ENCODE measurements at regions not wholly inside any gene's neighbourhood (a gene's known extent, or its start where the extent isn't known, plus 50 kb on each side); places are given as distances from the start of the nearest gene placed in this dataset.
A peak's percentile ranks its signal among the peaks of the same experiment; 100 is the strongest.

GRCh38 chr2:51516667-51517066 is 484.7 kb upstream of the NRXN1 start:
- H3K4me3 ChIP-seq (replicated peaks; ENCODE audit: low read depth, low read length) = no peak overlapping the region
- DNase-seq (ENCODE audit: low read depth) = peak; percentile 1
- TF ChIP-seq, protein P1, sequence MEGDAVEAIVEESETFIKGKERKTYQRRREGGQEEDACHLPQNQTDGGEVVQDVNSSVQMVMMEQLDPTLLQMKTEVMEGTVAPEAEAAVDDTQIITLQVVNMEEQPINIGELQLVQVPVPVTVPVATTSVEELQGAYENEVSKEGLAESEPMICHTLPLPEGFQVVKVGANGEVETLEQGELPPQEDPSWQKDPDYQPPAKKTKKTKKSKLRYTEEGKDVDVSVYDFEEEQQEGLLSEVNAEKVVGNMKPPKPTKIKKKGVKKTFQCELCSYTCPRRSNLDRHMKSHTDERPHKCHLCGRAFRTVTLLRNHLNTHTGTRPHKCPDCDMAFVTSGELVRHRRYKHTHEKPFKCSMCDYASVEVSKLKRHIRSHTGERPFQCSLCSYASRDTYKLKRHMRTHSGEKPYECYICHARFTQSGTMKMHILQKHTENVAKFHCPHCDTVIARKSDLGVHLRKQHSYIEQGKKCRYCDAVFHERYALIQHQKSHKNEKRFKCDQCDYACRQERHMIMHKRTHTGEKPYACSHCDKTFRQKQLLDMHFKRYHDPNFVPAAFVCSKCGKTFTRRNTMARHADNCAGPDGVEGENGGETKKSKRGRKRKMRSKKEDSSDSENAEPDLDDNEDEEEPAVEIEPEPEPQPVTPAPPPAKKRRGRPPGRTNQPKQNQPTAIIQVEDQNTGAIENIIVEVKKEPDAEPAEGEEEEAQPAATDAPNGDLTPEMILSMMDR (IDR thresholded peaks at IDR 0.05; ENCODE audit: low read length, missing control alignments) = no peak

DNA sequence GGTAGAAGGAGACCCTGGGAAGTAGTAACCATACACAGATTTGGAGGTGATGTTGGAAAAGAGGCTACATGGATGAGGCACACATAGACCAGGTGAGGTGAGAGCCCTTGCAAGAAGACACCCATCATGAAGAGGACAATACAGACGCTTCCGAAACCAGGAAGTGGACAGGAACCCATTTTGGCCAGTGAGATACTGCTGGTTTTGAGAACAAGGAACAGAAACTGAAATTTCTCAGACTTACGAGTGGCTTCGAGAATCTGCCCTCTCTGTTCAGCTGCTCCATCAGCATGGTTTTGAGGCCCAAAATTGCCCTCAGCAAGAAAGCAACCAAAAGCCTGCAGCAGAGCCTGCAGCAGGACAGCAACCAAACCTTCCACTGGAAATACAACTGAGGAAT is 479.1 kb upstream of the NRXN1 start:
- TF ChIP-seq, protein P1 (IDR thresholded peaks at IDR 0.05; ENCODE audit: low read length, missing control alignments) = no peak
- DNase-seq (ENCODE audit: low read depth) = no peak
- no peak overlapping the region for H3K4me3 ChIP-seq (replicated peaks; ENCODE audit: low read depth, low read length)

DNA sequence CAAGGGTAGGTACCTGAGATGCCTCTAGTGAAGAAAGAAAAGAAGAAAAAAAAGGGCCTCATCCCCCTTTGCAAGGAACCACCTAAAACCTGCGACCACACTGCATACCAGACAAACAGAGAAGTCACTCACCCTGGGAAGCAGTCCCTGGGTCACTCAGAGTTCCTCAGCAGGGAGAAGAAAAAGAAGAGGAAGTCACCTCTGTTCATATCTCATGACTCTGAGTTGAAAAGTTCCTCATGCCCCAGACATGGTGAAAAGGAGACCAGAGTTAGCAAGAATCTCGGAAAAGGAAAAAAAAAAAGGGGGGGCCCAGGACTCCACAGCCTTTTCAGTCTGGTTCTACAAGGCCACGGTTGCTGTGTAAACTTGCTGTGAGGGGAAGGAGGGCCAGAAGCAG is 478.4 kb upstream of the NRXN1 start:
- H3K4me3 ChIP-seq (replicated peaks; ENCODE audit: low read depth, low read length) = no peak overlapping the region
- TF ChIP-seq, protein P1 (IDR thresholded peaks at IDR 0.05; ENCODE audit: low read length, missing control alignments) = no peak
- no peak for DNase-seq (ENCODE audit: low read depth)

- no peak for DNase-seq (ENCODE audit: low read depth)
- H3K4me3 ChIP-seq (replicated peaks; ENCODE audit: low read depth, low read length) = no peak overlapping the region
- TF ChIP-seq, protein P1 (IDR thresholded peaks at IDR 0.05; ENCODE audit: low read length, missing control alignments) = no peak
Measured at GRCh38 chr2:51505533-51505932, 473.6 kb upstream of the NRXN1 start.

GRCh38 chr2:51490576-51491234 is 458.8 kb upstream of the NRXN1 start:
- TF ChIP-seq, protein P1 (IDR thresholded peaks at IDR 0.05; ENCODE audit: low read length, missing control alignments) = no peak
- no peak overlapping the region for H3K4me3 ChIP-seq (replicated peaks; ENCODE audit: low read depth, low read length)
- DNase-seq (ENCODE audit: low read depth) = no peak

GRCh38 chr2:51484605-51485004 is 452.7 kb upstream of the NRXN1 start:
- DNase-seq (ENCODE audit: low read depth) = no peak
- no peak overlapping the region for H3K4me3 ChIP-seq (replicated peaks; ENCODE audit: low read depth, low read length)
- TF ChIP-seq, protein P1 (IDR thresholded peaks at IDR 0.05; ENCODE audit: low read length, missing control alignments) = no peak

DNA sequence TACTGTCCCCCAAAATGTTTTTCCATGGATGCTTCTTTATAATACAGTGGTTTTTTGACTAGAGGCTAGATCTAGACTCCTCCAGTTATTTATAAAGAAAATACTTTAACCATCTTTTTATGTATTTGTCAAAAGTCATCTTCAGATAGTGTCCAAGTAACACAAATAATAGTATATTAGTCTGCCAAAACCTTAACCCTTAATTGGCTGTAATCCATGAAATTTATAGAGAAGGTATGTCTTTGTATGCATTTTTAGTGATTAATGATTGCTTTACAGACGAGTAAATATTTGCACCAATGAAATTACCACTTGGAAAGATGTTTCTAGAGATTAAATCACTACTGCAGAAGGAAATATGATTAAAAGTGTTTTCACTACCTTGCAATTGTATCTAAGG is 451.8 kb upstream of the NRXN1 start:
- TF ChIP-seq, protein P1 (IDR thresholded peaks at IDR 0.05; ENCODE audit: low read length, missing control alignments) = no peak
- DNase-seq (ENCODE audit: low read depth) = no peak
- no peak overlapping the region for H3K4me3 ChIP-seq (replicated peaks; ENCODE audit: low read depth, low read length)
